Transverse colon (tissue), 4 donors: ENCODE measurements at regions not wholly inside any gene's neighbourhood (a gene's known extent, or its start where the extent isn't known, plus 50 kb on each side); places are given as distances from the start of the nearest gene placed in this dataset.

ENCODE experiments used
- DNase-seq: peaks from one replicate; pipeline ENCODE4 v3.0.0-alpha.2; 2019
- H3K27ac ChIP-seq, 4 donors: fragments of 200-600 bp; sonication (generic); 2 replicates each; pipeline ENCODE4 v1.5.1; 2016 to 2018; ENCODE audit warnings: inconsistent platforms in 4 of 4
- H3K27me3 ChIP-seq: fragments of 200-600 bp; sonication (generic); 2 replicates; pipeline ENCODE4 v1.5.1; 2017; ENCODE audit warnings: inconsistent platforms
- H3K36me3 ChIP-seq, 4 donors: fragments of 200-600 bp; sonication (generic); 2 replicates each; pipeline ENCODE4 v1.5.1; 2017 to 2019; ENCODE audit warnings: inconsistent platforms in 4 of 4
- H3K4me1 ChIP-seq, 4 donors: fragments of 200-600 bp; sonication (generic); 2 replicates each; pipeline ENCODE4 v1.5.1; 2017 to 2020; ENCODE audit warnings: inconsistent platforms in 4 of 4
- H3K4me3 ChIP-seq, 4 donors: fragments of 200-600 bp; sonication (generic); 1 replicate in 1 of 4; 2 replicates in 3 of 4; pipeline versions ENCODE4 v1.5.1 to v1.6.1; 2017 to 2019; ENCODE audit warnings: inconsistent platforms in 4 of 4
- H3K9me3 ChIP-seq, 2 donors: fragments of 200-600 bp; sonication (generic); 2 replicates each; pipeline ENCODE4 v1.5.1; 2017 to 2019; ENCODE audit warnings: inconsistent platforms in 2 of 2
- EP300 ChIP-seq: sonication (generic); formaldehyde crosslinking; IDR thresholded peaks from one replicate; pipeline ENCODE4 v1.6.1; 2017; ENCODE audit warnings: antibody characterized with exemption, low read depth
- POLR2A ChIP-seq: fragments of 450-650 bp; IDR thresholded peaks from one replicate; pipeline ENCODE4 v1.6.1; 2016; ENCODE audit warnings: antibody characterized with exemption, mild to moderate bottlenecking, moderate library complexity
- POLR2AphosphoS5 ChIP-seq, 3 donors: sonication (generic); formaldehyde crosslinking; IDR thresholded peaks; one replicate each; pipeline ENCODE4 v1.6.1; 2016; ENCODE audit warnings: antibody characterized with exemption in 3 of 3
- WGBS, 2 donors: methylation state at CpG; one replicate each; pipeline ENCODE4 v1.1.5; 2018; ENCODE audit warnings: low coverage in 1 of 2; 5-methylcytosine and 5-hydroxymethylcytosine counted together
- in situ Hi-C, 4 donors: fragments of 200-750 bp; cut with MboI; loops; one replicate each; pipeline versions ENCODE4 v1.15.0 to v1.15.1; 2017; ENCODE audit warnings: low sequenced_read_pairs in 3 of 4, low pct_ligation_motif_present in 1 of 4, low pct_unique_long_range_greater_than_20kb in 1 of 4
- intact Hi-C: fragments of 100-400 bp; cut with DNase I; formaldehyde crosslinking; loops from one replicate; pipeline ENCODE4 v1.15.1; 2023; ENCODE audit warnings: low total_unique reads
- TF ChIP-seq, protein P1 (sequence below), 5 experiments: fragments of 200-600 bp in 3 of 5; fragments of 450-650 bp in 2 of 5; sonication (generic) in 3 of 5; IDR thresholded peaks; 1 replicate in 2 of 5; 2 replicates in 3 of 5; pipeline ENCODE4 v1.5.1; 2016 to 2017; ENCODE audit warnings: antibody characterized with exemption in 5 of 5, inconsistent platforms in 3 of 5, mild to moderate bottlenecking in 2 of 5, moderate library complexity in 1 of 5

GRCh38 chr11:127138613-127139012 lies 138.0 kb upstream of the KIRREL3 start:
- intact Hi-C loops: no loop called here
- no peaks in the 10 kb centered on the region for H3K36me3 ChIP-seq
- WGBS, 2 donors: 77 to 83% methylated on average over 3 of the region's 3 CpGs
- H3K4me3 ChIP-seq: no peak overlapping the region
- no peaks in the 10 kb centered on the region for H3K9me3 ChIP-seq
- DNase-seq: no peak
- in situ Hi-C loops: no loop called here
- no peaks in the 10 kb centered on the region for H3K4me1 ChIP-seq
- no peaks in the 10 kb centered on the region for H3K27me3 ChIP-seq
- TF ChIP-seq EP300 (no peak), POLR2AphosphoS5 (IDR thresholded peaks at IDR 0.05) (no peak), POLR2A (no peak)
- TF ChIP-seq, protein P1, sequence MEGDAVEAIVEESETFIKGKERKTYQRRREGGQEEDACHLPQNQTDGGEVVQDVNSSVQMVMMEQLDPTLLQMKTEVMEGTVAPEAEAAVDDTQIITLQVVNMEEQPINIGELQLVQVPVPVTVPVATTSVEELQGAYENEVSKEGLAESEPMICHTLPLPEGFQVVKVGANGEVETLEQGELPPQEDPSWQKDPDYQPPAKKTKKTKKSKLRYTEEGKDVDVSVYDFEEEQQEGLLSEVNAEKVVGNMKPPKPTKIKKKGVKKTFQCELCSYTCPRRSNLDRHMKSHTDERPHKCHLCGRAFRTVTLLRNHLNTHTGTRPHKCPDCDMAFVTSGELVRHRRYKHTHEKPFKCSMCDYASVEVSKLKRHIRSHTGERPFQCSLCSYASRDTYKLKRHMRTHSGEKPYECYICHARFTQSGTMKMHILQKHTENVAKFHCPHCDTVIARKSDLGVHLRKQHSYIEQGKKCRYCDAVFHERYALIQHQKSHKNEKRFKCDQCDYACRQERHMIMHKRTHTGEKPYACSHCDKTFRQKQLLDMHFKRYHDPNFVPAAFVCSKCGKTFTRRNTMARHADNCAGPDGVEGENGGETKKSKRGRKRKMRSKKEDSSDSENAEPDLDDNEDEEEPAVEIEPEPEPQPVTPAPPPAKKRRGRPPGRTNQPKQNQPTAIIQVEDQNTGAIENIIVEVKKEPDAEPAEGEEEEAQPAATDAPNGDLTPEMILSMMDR (IDR thresholded peaks at IDR 0.05): no peak
- H3K27ac ChIP-seq: no peak overlapping the region

GRCh38 chr11:127137771-127138280 lies 137.3 kb upstream of the KIRREL3 start:
- no peak for TF ChIP-seq POLR2A
- TF ChIP-seq, protein P1 (IDR thresholded peaks at IDR 0.05): no peak
- TF ChIP-seq EP300: no peak
- TF ChIP-seq POLR2AphosphoS5 (IDR thresholded peaks at IDR 0.05): no peak
- no peak overlapping the region for H3K4me3 ChIP-seq
- intact Hi-C loops (no loop called here), in situ Hi-C loops (no loop called here)
- no peak overlapping the region for H3K27ac ChIP-seq
- no peaks in the 10 kb centered on the region for H3K27me3 ChIP-seq
- WGBS, 2 donors: 80 to 89% methylated on average over 12 to 15 of the region's 15 CpGs
- no peaks in the 10 kb centered on the region for H3K9me3 ChIP-seq
- H3K4me1 ChIP-seq: no peaks in the 10 kb centered on the region
- DNase-seq: no peak
- H3K36me3 ChIP-seq: no peaks in the 10 kb centered on the region

DNA sequence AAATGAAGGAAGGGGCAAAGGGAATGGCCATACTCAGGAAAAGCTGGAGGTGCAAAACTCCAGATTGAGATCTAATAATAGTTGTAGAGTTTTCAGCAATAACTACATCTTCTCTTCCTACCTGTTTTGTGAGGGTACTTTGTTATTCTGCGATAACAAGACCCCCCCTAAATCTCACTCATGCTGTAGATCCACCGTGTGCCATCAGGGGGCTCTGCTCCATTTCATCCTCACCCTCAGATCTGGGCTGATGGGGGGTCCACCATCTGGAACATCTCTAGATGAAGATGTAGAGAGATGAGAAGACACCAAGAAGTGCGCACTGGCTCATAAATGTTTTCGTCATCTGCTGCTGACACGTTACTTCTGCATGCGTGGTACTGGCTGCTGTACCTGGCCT lies 135.9 kb upstream of the KIRREL3 start:
- in situ Hi-C loops: no loop called here
- no peak for DNase-seq
- no peak overlapping the region for H3K4me3 ChIP-seq
- H3K4me1 ChIP-seq: no peaks in the 10 kb centered on the region
- WGBS, 2 donors: 94% methylated on average over 6 of the region's 6 CpGs; no CpG with 5 or more reads in 1 of the 2 donors
- H3K27me3 ChIP-seq: no peaks in the 10 kb centered on the region
- H3K36me3 ChIP-seq: no peaks in the 10 kb centered on the region
- intact Hi-C loops: no loop called here
- H3K27ac ChIP-seq: no peak overlapping the region
- no peaks in the 10 kb centered on the region for H3K9me3 ChIP-seq
- TF ChIP-seq EP300 (no peak), POLR2A (no peak), POLR2AphosphoS5 (IDR thresholded peaks at IDR 0.05) (no peak)
- TF ChIP-seq, protein P1 (IDR thresholded peaks at IDR 0.05): no peak

DNA sequence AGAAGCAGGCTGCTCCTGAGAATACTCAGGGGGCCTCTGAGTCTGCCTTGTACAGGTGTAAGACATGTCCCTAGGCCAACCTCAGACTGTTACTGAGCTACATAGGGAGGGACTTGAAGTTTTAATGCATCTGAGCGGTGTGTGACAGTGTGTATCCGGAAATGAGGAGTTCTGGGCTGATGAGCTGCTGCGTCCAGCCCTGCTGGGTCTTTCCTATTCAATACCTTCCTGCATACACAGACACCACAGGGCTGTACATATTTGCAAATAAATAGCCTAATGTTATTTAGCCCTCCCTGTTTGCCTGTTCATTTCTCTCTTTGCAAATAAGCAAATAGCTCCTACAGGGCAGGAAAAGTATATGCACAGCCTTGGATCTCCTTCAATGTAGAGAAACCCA lies 134.7 kb upstream of the KIRREL3 start:
- TF ChIP-seq, protein P1 (IDR thresholded peaks at IDR 0.05): no peak
- no peak for TF ChIP-seq EP300
- WGBS, 2 donors: 75% methylated on average over 3 of the region's 3 CpGs; no CpG with 5 or more reads in 1 of the 2 donors
- in situ Hi-C loops: no loop called here

More for the DNA sequence above, 134.7 kb upstream of the KIRREL3 start:
- Histone ChIP-seq H3K4me3 (no peak overlapping the region), H3K9me3 (no peaks in the 10 kb centered on the region), H3K4me1 (no peaks in the 10 kb centered on the region), H3K27ac (no peak overlapping the region), H3K36me3 (no peaks in the 10 kb centered on the region), H3K27me3 (no peaks in the 10 kb centered on the region)
- no peak for DNase-seq
- intact Hi-C loops: no loop called here
